ENCODE measurements at regions not wholly inside any gene's neighbourhood (a gene's known extent, or its start where the extent isn't known, plus 50 kb on each side); places are given as distances from the start of the nearest gene placed in this dataset.

- DNase-seq = no peak
Observed at GRCh38 chr12:46914336-46914735, 88.5 kb upstream of the SLC38A4 start.

DNA sequence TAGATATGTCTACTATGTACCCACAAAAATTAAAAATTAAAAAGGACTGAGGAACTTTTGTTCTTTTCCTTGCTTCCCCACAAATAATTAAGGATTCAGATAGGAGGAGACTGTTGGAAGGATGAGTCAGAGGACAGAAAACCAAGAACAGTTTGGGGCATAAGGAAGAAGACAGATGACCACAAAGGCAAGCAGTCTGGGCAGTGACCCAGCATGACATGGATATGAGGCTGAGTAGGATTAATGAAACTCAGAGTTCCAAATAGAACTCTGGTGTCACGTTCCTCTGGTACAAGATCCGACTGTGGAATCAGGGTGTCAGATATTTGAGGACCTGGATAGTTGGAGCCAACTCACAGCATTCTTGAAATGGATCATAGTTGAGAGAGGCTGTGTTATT lies 89.3 kb upstream of the SLC38A4 start:
- DNase-seq = no peak

- DNase-seq = no peak
Observed at GRCh38 chr12:46915836-46916235, 90.0 kb upstream of the SLC38A4 start.

DNA sequence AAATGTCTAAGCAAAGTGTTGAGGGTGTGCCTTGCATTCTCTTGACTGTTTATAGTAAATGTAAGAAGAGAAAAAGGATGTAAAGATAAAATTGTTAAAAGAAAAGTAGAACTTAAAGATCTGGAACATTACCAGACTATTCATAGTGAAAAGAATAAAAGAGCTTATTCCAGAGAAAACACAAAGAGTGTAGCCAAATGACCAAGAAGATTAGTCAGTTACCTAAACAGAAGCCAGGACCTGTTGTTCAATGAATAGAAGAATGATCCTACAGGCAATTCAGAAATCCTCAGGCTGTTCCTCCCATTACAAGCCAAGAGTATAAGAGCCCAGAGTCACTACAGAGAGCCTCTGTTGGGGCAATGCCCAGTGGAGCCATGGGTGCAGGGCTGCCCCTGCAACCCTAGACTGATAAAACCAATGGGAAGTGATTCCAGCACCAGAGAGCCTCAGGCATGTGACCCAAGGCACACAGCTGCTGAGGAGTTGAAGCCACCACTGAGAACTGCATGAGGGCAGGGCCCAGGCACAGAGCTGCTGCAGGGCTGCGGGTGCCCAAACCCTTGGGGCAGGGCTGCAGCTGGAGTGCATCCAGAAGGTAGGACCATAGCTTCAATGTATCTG lies 91.1 kb upstream of the SLC38A4 start:
- DNase-seq = no peak

DNA sequence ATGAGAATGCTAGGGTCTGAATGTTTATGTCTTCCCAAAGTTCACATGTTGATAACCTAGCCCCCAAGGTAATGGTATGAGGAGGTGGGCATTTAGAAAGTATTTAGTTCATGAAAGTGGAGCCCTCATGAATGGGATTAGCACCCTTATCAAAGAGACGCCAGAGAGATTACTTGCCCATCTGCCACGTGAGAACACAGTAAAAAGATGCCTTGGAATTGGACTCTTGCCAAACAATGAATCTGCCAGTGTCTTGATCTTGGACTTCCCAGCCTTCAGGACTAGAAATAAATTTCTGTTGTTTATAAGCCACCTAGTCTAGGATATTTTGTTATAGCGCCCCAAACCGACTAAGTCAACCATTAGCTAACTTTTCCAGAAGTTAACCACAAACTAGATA lies 92.0 kb upstream of the SLC38A4 start:
- no peak for DNase-seq

GRCh38 chr12:46918631-46919030 lies 92.8 kb upstream of the SLC38A4 start:
- DNase-seq = no peak

DNA sequence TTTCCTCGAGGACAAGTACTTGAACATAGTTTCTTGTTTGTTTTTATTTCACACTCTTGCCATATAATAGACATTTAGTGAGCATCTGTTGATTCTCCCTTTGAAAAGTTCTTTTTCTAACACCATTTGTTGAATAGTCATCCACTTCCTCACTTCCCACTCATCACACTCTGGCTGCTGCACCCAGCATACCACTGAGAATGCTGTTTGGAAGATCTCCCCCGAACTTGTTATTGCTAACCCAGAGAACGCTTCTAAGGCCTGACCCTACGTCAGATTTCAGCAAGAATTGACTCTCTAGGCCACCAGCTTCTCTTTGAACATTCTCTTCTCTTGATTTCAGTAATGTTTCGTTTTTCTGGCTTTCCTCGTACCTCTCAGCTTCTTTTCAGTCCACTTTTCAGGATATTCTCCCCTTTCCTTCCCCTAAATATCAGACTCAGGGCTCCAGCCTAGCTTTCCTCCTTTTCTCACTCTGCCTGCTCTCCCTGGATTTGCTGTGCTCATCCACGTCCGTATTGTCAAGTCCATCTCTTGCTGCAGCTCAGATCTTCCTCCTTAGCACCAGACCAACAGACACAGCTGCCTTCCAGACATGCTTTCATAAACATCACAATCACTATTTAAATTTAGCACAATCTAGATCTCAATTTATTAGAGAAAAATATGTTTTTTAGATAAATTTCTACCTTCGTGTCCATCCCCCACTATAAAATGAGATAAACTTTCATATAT lies 94.0 kb upstream of the SLC38A4 start:
- no peak for DNase-seq

DNA sequence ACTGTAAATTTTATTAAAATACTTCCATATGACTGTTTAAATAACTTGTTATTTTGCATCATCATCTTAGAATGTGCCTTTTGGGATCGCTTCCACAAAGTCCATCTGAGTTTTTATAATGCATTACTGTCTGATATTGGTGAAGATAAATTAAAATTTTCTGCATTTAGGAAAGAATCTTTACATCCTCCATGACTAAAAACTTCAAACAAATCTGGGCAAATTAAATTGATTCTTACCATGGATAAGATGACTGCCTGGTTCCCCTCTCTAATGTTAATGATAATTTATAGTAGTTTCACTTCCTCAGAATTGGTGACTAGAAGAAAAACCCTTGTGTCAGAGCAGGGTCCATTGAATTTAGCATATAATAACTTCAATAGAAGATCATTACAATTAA lies 94.7 kb upstream of the SLC38A4 start:
- no peak for DNase-seq

DNA sequence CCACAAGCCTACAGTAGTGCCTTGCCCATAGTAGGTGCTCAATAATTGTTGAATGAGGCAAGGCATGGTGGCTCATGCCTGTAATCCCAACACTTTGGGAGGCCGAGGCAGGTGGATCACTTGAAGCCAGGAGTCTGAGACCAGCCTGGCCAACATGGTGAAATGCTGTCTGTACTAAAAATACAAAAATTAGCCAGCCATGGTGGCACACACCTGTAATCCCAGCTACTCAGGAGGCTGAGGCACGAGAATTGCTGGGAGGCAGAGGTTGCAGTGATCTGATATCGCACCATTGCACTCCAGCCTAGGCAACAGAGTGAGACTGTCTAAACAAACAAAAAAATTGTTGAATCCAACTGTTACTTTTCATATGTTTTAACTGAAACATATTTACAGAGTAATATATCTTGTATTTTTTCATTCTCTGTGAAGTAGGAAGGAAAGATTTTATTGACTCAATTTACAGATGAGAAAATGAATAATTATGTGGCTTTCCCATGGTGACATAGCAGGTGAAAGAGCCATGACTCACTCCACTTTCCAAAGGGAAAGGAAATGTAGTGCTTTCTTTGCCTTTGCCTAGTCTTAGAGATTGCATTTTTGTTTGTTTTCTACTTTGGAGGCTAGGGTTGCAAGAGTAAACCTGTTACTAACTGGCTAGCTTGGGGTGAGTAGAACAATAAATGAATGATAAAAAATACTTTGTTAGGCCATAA lies 95.4 kb upstream of the SLC38A4 start:
- no peak for DNase-seq

- no peak for DNase-seq
Observed at GRCh38 chr12:46921764-46922133, 96.0 kb upstream of the SLC38A4 start.

DNA sequence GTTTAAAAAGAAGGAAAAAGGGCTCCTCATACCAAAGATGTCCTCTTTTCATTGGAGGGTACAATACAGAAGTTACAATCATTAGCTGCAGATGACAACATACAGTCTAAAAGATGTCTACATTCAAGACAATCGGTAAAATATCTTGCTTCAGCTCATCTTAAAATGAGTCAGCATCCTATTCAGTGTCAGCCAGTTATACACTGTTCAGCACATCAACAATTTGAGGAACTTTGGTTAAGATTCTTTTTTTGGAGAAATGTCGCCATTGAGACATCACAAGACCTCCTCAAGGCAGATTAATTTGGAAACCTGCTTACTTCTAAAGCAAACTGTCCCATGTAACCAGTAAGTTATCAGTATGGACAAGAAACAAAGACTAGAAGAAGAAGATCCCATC lies 100.7 kb upstream of the SLC38A4 start:
- DNase-seq = no peak

DNA sequence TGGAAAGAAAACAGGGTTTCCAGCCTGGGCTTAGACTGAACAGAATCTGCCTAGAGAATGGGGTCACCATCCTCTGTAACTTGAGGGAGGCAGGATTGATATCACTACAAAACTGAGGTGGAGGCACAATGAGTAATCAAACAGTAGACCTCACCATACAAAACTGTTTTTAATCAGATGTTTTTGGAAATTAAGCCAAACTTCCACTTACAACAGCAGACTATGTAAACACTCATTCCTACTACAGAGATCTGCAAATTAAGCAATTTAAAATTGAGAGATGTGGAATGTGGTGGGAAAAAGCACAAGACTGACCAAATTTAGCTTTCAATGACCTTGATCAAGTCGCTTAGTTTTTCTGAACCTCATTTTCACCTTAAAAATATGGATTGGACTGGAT lies 104.3 kb upstream of the SLC38A4 start:
- DNase-seq = no peak

DNA sequence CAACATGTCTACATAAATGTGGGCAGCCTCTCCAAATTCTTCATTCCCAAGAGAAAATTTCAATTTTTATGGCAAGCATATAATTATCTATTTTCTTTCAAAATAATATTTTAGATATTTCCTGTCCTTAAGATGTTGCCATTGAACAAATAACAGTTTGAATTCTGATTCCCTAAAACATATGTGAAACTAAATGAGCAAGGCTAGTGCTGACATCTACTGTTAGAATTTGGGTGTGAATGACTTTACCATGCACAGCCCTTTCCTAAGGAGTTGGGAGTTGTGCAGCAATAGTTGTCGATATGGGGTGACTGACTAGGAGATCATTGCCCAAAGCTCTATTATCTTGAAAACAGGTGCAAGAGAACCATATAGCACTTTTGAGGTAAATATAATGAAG lies 108.2 kb upstream of the SLC38A4 start:
- DNase-seq = no peak

DNA sequence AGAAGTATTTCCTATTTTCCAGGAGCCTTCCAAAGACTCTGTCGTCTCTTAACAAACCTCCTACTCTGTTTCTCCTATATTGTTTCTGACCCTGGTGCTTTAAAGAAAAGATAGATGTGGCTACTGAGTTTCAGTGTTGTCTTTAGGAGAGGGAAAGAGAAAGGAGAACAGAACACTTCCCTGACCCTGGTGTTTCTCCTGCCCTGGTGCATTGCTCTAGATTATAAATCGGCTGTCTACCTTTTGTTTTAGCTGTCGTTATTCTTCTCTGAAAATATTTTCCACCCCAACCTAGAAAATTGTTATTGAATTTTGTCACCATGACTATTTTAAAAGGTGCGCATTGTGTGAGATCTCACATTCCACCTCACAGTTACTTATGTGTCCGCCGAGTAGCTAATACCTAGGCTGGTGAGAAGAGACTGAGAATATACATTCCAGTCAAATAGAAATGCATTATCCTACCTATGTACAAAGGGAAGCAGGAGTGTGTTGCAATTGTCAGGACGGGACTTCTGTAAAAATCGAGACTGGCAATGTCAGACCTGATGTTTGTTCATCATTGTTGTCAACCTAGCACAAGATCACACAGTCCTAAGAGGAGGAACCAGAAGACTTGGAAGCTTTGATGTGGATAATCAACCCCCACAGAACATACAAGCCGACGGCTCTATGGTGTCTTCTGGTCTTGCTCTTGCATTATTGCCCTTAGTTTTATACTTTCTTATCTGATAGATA lies 108.7 kb upstream of the SLC38A4 start:
- DNase-seq = no peak

DNA sequence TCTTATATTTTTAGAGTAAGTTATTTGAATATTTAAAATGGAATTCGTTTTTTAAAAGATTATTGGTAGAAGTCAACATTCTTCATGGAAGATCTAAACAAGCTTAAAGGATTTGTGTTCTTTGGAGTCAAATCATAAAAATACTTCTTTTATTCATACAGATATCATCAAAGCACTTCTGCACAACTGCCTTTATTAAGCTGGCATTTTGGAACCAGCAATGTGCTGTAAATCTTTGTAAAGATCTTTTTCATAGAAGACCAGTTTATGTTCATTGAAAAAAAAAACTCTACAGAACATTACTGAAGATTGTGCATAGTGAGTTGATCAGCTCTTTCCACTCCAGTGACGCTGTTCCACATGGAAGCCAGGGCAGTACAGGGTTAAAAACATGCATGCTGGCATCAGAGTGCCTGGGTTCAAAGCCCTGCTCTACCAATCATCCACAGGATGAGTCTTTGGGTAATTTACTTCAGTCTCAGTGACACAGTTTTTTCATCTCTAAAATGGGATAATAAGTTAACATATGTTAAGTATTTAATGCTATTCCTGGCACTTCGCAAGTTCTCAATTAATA lies 109.6 kb upstream of the SLC38A4 start:
- no peak for DNase-seq

DNA sequence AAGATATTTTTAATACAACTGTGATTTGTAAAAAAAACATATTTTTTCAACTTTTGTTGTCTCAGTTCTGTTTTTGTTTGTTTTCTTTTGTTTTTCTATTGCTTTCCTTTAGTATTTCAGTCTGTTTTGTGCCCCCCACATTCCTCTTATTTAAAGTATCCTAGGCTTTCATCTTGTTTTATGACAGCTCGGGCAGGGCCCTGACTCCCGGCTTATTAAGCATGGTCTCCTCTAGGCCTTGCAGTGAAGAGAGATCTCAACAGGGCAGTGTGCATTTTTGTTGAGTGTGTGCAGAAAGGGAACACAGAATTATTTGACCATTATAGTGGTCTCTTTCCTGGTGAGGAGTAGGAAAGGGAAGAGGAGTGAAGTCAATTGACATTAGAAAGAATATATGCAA lies 110.2 kb upstream of the SLC38A4 start:
- no peak for DNase-seq

DNA sequence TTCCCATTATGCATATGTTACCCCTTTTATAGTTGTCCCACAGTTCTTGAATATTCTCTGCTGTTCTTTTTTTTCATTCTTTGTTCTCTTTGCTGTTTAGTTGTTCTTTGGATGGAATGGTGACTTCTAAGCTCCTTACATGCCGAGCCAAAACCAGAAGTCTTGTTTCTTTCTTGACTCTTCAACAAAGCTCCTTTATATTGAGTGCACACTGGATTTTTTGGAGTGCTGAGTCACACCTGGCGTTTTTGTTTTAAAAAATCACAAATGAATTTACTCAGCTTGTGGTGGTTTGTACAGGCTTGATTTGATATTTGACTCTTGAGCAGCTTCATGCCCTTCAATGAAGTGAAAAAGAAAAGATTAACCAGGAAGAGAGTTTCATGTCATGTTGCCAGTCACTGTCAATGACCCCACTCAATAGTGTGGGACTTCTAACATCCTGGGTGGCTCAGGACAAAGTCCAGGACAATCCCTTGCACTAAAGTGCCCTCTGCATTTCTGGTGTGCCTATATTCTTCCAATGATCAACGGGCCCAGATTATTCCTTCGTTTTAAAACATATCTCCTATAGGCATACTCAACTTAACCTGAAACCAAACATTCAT lies 112.4 kb upstream of the SLC38A4 start:
- DNase-seq = no peak

DNA sequence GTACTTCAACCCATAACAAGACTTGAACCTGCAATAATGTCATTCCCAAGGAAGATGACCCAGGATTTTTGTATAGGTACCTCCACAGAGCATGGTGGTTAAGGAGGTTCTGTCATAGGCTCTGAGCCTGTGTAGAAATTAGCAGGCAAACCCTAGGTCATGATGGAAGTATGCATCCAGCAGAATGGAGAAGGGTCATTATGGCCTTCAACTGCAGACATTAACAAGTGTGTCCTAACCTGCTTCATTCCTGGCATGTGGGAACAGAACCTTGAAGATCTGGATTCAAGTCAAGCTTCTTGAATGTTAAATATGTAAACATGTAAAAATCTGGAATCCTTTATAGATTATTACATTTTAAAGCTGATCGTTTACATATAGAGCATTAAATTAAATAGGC lies 116.2 kb upstream of the SLC38A4 start:
- no peak for DNase-seq

DNA sequence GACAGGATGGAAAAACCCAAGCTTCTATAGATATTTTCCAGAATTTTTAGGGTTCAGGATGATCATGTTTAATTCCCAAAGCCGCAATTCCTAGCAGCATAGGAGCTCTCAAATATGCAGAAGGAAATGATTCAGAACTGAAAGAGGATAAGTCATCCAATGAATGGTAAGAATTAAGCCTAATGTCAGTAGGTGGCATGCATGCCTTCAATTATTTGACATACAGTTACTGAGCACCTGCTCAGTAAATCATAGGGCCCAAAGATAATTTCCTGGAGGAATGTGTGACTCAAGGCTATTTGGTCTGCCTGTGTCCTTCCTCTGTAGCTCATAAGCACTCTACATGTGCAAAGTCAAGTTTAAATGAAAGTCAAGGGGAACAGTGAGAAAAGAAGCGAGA lies 116.8 kb upstream of the SLC38A4 start:
- DNase-seq = no peak

DNA sequence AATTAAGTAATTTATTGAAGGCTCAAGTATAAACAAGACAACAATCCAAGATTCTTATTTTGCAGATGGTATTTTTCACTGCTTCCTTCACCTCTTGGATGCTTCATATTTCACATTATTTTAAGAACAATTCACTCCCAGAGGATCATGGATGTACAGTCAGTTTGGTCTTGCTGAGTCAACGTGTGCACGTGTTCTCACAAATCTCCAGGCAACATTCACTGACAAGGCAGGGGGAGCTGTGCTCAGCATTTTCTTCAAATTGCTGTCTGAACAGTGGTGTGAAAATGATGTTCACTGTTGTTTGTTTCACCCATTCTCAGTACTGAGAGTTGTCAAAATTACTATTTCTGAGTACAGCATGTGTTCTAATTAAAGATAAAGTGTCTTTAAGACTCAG lies 118.3 kb upstream of the SLC38A4 start:
- DNase-seq = no peak

DNA sequence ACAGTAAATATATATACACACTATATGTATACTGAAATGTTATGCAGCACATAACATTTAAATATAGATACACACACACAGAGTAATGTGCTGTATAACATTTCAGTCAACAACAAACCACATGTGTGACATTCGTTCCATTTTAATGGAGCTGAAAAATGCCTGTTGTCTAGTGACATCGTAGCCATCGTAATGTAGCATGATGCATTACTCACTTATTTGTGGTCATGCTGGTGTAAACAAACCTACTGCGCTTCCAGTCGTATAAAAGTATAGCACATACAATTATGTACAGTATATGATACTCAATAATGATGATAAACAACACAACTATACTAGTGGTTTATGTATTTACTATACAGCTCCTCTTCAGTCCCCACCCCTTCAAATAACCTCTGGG lies 119.0 kb upstream of the SLC38A4 start:
- no peak for DNase-seq

GRCh38 chr12:46945591-46945990 lies 119.8 kb upstream of the SLC38A4 start:
- no peak for DNase-seq

DNA sequence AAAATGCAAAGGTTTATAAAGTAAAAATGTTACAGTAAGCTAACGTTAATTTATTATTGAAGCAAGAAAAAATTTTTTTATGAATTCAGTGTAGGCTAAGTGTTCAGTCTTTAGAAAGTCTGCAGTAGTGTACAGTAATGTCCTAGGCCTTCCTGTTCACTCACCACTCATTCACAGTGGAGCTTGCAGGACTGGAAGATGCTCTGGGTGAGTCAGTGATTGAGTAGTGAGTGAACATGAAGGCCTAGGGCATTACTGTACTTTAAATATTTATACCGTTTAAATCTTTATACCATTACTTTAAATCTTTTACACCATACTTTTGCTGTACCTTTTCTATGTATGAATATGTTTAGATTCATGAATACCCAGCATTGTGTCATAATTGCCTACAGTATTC lies 120.3 kb upstream of the SLC38A4 start:
- DNase-seq = no peak
